Right forelimb (tissue), 1 donor: ENCODE measurements at regions not wholly inside any gene's neighbourhood (a gene's known extent, or its start where the extent isn't known, plus 50 kb on each side); places are given as distances from the start of the nearest gene placed in this dataset.

Source experiments
- DNase-seq: peaks from one replicate; pipeline ENCODE4 v3.0.0-alpha.2; 2018

- DNase-seq, result no peak
Observed at GRCh38 chr10:107930037-107930436, 765.5 kb upstream of the SORCS1 start.

GRCh38 chr10:107924458-107924857, 760.0 kb upstream of the SORCS1 start:
- no peak for DNase-seq

DNA sequence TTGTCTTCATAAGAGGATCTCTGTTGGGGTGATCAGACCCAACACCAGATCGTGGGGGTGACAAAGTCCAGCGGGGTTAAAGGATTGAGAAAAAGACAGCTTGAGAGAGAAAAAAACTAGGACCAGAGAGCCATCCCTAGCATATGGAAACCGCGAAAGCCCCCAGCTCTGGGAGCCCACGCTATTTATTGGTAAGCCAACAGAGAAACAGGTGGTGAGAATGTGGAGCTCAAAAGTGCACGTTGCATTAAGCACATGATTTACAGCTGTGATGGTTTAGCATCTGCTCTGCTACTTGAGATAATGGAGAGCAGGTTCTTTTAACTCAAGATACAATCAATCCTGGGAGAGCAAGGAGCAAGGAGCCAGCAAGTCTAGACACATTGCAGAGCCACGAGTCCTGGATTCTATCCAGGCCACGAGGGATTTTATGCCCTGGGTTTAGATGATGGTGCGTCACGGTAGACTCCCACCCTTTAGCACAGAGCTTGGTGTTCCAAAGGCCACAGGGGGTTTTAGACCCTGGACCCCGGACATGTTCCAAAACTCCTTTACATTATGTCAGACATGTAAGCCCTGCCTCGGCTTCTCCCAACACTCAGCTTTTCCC, 755.2 kb upstream of the SORCS1 start:
- no peak for DNase-seq

GRCh38 chr10:107918171-107918570, 753.7 kb upstream of the SORCS1 start:
- DNase-seq, result no peak

GRCh38 chr10:107915215-107915610, 750.7 kb upstream of the SORCS1 start:
- no peak for DNase-seq

GRCh38 chr10:107914450-107915214, 750.1 kb upstream of the SORCS1 start:
- DNase-seq, result no peak

- no peak for DNase-seq
Observed at GRCh38 chr10:107913317-107914294, 749.1 kb upstream of the SORCS1 start.

GRCh38 chr10:107901076-107901475, 736.6 kb upstream of the SORCS1 start:
- DNase-seq, result no peak

- no peak for DNase-seq
Observed at GRCh38 chr10:107900131-107900530, 735.6 kb upstream of the SORCS1 start.

GRCh38 chr10:107899502-107900062, 735.1 kb upstream of the SORCS1 start:
- DNase-seq, result no peak

DNA sequence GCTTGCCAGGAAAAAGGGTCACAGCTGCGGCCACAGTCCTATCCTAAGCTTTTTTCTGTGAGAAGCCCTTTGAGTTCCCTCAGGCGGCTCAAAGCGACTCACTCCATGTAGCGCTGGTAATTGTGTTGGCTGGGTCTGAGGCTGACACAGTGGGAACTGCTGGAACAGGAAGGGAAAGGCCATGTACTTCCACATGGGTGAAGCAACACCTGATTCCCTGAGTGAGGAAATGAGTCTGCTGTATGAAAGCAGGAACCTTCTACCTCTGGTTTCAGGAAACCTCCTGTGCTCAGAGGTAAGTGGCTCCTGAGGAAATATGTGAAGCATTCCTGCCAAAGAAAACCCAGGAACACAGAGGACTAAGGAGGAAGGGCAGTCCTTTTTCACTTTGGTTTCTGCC, 734.6 kb upstream of the SORCS1 start:
- DNase-seq, result no peak

- no peak for DNase-seq
Observed at GRCh38 chr10:107898392-107898791, 733.9 kb upstream of the SORCS1 start.

GRCh38 chr10:107894516-107894915, 730.0 kb upstream of the SORCS1 start:
- DNase-seq, result no peak

DNA sequence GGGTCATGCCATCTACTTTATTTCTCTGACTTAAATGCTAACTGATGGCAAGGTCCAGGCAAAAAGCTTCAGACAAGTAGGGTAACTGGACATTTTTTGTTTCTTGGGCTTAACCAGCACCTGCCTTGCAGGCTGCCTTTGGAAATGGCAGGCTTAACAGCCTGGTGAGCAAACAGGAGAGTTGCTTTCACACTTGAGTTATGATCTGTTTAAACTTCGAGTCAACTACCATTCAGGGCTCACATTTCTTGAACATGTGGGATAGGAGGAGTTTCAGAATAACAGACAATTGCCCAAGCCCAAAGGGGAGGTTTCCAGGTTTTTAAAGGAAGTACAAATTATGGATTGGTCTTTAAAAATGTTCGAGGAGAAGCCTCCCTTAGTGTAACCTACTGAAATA, 724.6 kb upstream of the SORCS1 start:
- DNase-seq, result no peak

DNA sequence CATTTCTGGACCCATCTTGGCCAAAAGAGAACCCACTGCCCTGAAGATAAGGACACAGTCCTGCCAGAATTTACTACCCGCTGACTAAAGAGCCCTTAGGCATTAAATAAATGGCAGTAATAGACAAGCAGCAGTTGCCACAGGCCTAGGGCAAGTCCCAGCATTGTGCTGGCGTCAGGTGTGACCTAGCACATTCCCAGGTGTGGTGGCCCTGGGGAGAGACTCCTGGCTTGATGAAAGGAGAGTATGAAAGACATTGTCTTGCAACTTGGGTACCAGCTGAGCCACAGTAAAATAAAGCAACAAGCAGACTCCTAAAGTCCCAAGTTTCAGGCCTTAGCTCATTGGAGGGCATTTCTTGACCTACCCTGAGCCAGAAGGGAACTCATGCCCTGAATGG, 715.7 kb upstream of the SORCS1 start:
- DNase-seq, result no peak

DNA sequence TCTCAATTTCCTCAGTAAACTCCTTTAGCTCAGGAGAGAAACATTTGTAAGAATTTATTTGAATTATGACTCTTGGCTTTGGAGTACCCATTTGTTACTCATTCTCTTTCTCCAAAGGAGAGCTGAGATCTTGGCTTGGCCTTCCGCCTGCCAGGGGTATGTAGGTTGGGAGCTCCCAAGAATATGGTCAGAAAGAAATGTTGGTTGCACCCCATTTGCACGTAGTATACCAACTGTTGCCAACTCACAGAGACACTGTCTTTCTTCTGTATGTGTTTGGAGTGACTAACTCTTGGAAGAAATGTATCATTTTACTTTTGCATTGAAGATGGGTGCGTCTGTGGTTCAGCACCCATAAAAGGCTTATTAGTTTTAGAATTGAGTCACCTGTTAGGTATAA, 708.5 kb upstream of the SORCS1 start:
- DNase-seq, result no peak

DNA sequence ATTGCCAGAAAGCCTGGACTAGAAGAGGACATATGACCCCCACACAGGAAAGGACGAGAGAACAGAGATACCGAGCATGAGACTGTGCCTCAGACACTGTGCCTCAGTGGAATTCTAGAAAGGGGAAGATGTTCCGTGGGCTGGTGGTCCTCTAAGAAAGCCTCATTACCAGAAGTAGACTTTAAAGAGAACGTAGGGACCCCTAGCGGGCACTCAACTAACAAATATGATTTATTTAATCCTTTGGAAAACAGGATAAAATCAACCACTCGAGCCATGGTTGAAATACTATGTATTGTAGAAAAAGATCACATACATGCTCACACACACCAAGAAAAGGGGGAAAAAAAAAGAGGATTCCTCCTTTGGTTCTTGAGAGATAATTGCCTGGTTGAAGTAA, 701.2 kb upstream of the SORCS1 start:
- DNase-seq, result no peak

- no peak for DNase-seq
Observed at GRCh38 chr10:107859065-107859464, 694.6 kb upstream of the SORCS1 start.

DNA sequence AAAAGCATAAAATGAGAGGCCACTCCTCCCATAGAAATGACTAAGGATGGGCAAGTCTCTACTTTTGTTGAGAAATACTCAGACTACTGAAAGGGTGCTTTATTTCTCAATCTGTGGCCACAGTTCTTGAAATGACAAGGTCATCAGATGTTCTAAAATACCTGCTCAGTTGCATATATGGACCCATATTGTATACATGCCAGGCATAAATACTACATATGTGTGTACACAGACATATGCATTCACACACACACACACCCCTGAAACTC, 691.5 kb upstream of the SORCS1 start:
- DNase-seq, result no peak

DNA sequence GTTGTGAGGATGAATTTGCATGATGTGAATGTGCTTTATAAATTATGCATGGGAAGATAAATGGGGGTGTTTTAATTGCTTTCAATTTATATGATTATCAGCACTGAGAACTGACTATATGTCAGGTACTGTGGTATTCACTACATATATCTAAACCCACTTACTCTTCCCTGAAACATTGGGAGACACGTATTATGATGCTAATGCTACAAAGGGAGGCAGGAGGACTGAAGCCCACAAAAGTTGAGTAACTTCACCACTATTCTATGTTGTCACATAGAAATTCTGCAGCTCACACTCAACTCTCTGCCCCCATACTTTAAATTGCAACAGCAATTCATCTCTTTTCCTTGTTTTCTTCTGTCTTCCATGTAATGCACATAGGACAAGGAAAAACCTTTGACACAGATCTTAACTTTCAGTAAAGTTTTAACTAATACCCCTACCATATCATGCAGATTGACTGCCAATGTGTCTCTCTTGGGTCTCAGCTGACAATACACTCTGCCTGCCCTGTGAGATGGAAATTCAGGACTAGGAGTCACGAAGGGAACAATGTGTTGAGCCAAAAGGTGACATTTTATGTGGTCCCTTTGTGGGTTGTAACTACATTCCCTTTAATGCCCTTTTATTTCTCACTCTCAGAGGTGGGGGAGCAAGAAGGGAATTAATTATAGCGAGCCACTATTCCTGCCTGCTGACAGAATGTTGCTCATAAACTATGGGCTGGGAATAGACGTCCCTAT, 691.0 kb upstream of the SORCS1 start:
- no peak for DNase-seq

DNA sequence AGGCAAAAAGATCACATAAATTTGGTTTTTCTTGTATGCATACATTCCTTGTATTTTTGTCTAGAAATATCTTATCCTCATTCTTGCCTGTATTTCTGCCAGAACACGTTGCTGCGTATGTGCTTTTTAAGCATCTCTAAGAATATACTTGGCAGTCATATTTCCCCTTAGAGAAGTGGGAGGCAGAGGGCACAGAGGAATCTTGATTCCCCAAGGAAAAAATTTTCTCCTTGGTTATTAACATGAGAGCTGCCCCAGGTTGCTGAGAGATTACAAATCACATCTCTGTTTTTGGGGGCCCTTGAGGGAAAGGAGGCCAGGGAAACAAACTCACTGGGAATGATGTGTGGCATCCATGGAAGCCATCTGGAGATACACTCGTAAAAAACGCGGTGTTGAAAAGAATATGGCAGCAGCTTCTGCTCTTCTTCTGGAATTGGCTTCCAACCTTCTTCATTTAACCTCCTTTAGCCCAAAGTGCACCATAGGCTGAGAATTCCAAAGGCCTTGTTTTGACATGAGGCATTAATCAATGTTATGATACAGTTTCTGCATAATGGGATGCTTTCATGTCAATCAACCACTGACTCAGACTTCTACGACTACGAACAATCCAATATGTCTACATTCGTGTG, 684.3 kb upstream of the SORCS1 start:
- no peak for DNase-seq

- no peak for DNase-seq
Observed at GRCh38 chr10:107847620-107848019, 683.1 kb upstream of the SORCS1 start.
